HCT116 (cell line): ENCODE measurements at regions not wholly inside any gene's neighbourhood (a gene's known extent, or its start where the extent isn't known, plus 50 kb on each side); places are given as distances from the start of the nearest gene placed in this dataset.

Experiments
- ATAC-seq: fragments of 200-7000 bp; cut with Tn5 transposase; 2 replicates; pipeline ENCODE4 v1.9.1; 2020; ENCODE audit warnings: mild to moderate bottlenecking, moderate library complexity
- BruUV-seq: library from RNA; stranded (reverse); fragments of 400-500 nt; replicated peaks from 2 replicates; lab custom pipeline; 2021; lab: Mats Ljungman, UMichigan
- CTCF ChIA-PET: fragments of 300-600 bp; sonication (Branson Sonifier 250); formaldehyde crosslinking; loops from one replicate; lab custom pipeline; 2021; ENCODE audit warnings: antibody characterized with exemption; lab: Charles Lee
- POLR2A ChIA-PET: fragments of 300-600, 350-600 bp; sonication (Branson Sonifier 250); formaldehyde crosslinking; loops from one replicate; lab custom pipeline; 2021; ENCODE audit warnings: antibody characterized with exemption; lab: Charles Lee
- RAD21 ChIA-PET, 2 experiments: fragments of 300-600 bp; sonication (Branson Sonifier 250); formaldehyde crosslinking; loops; one replicate each; lab custom pipeline; 2023; ENCODE audit warnings: low total read pairs in 2 of 2; ENCODE audit not compliant: uncharacterized antibody in 2 of 2, unreplicated experiment in 2 of 2, low non-redundant PET in 1 of 2; lab: Charles Lee
- DNase-seq: peaks from one replicate; pipeline ENCODE4 v3.0.0-alpha.2; 2010; ENCODE audit warnings: low read depth, low spot score
- H2AFZ ChIP-seq: fragments of 200-600 bp; shearing (Covaris generic), sonication (generic); 2 replicates; pipeline ENCODE4 v1.6.1; 2017; ENCODE audit warnings: low read depth, mixed run types, mixed read lengths, antibody characterized with exemption, low read length; ENCODE audit not compliant: poor library complexity, severe bottlenecking
- H3K27ac ChIP-seq: 2 replicates; pipeline ENCODE4 v1.5.1; 2012; ENCODE audit warnings: low read depth, low read length
- H3K27me3 ChIP-seq: fragments of 200-600 bp; sonication (generic); 2 replicates; pipeline ENCODE4 v1.6.1; 2016; ENCODE audit warnings: mixed run types, low read length, mixed read lengths; ENCODE audit not compliant: insufficient read depth
- H3K36me3 ChIP-seq, 2 experiments: fragments of 200-500 bp in 1 of 2; fragments of 200-600 bp in 1 of 2; sonication (Bioruptor generic) in 1 of 2; sonication (generic) in 1 of 2; 2 replicates each; pipeline versions ENCODE4 v1.5.1 to v1.6.1; 2014 to 2016; ENCODE audit warnings: low read length in 2 of 2, inconsistent platforms in 1 of 2, mixed read lengths in 1 of 2, mixed run types in 1 of 2; ENCODE audit not compliant: insufficient read depth in 2 of 2, control insufficient read depth in 1 of 2
- H3K4me1 ChIP-seq, 2 experiments: fragments of 200-600 bp in 1 of 2; sonication (generic) in 1 of 2; 2 replicates each; pipeline versions ENCODE4 v1.5.1 to v1.6.1; 2012 to 2017; ENCODE audit warnings: low read length in 2 of 2, inconsistent platforms in 1 of 2, mild to moderate bottlenecking in 1 of 2, mixed read lengths in 1 of 2, mixed run types in 1 of 2, moderate library complexity in 1 of 2; ENCODE audit not compliant: insufficient read depth in 2 of 2, control insufficient read depth in 1 of 2
- H3K4me2 ChIP-seq: fragments of 200-600 bp; sonication (generic); 2 replicates; pipeline ENCODE4 v1.6.1; 2017; ENCODE audit warnings: mixed run types, low read length, mixed read lengths
- H3K4me3 ChIP-seq, 2 experiments: fragments of 200-600 bp in 1 of 2; sonication (generic) in 1 of 2; replicated peaks in 1 of 2; 2 replicates each; pipeline ENCODE4 v1.5.1; 2011 to 2016; ENCODE audit warnings: low read length in 2 of 2, control low read depth in 1 of 2, low read depth in 1 of 2, mild to moderate bottlenecking in 1 of 2, mixed read lengths in 1 of 2, mixed run types in 1 of 2
- H3K79me2 ChIP-seq: fragments of 200-600 bp; sonication (generic); 2 replicates; pipeline ENCODE4 v1.6.1; 2017; ENCODE audit warnings: mild to moderate bottlenecking, mixed run types, low read length, moderate library complexity, mixed read lengths; ENCODE audit not compliant: insufficient read depth
- H3K9ac ChIP-seq: fragments of 200-600 bp; sonication (generic); 2 replicates; pipeline ENCODE4 v1.6.1; 2016; ENCODE audit warnings: low read length, mixed read lengths
- H3K9me2 ChIP-seq: fragments of 200-600 bp; sonication (generic), shearing (Covaris generic); 2 replicates; pipeline ENCODE4 v1.6.1; 2017; ENCODE audit warnings: mixed run types, mild to moderate bottlenecking, moderate library complexity; ENCODE audit not compliant: insufficient read depth
- H3K9me3 ChIP-seq, 2 experiments: fragments of 200-500 bp in 1 of 2; fragments of 200-600 bp in 1 of 2; sonication (Bioruptor generic) in 1 of 2; sonication (generic) in 1 of 2; 2 replicates each; pipeline ENCODE4 v1.6.1; 2014 to 2017; ENCODE audit warnings: low read length in 2 of 2, mixed read lengths in 2 of 2, inconsistent platforms in 1 of 2, low read depth in 1 of 2, mild to moderate bottlenecking in 1 of 2, mixed run types in 1 of 2, moderate library complexity in 1 of 2; ENCODE audit not compliant: control insufficient read depth in 1 of 2, insufficient read depth in 1 of 2
- H4K20me1 ChIP-seq: fragments of 200-600 bp; sonication (generic), shearing (Covaris generic); 2 replicates; pipeline ENCODE4 v1.6.1; 2017; ENCODE audit warnings: mixed run types, mild to moderate bottlenecking, moderate library complexity; ENCODE audit not compliant: insufficient read depth
- CTCF ChIP-seq, 3 experiments: fragments of 200-600 bp in 1 of 3; sonication (generic) in 1 of 3; IDR thresholded peaks in 2 of 3; conservative IDR thresholded peaks in 1 of 3; 2 replicates each; pipeline ENCODE4 v1.5.1; 2012 to 2017; ENCODE audit warnings: low read depth in 2 of 3, low read length in 2 of 3, antibody characterized with exemption in 1 of 3, borderline replicate concordance in 1 of 3, control low read depth in 1 of 3, mild to moderate bottlenecking in 1 of 3, mixed read lengths in 1 of 3, mixed run types in 1 of 3, moderate library complexity in 1 of 3; ENCODE audit not compliant: insufficient read depth in 1 of 3
- RAD21 ChIP-seq: IDR thresholded peaks from 2 replicates; pipeline ENCODE4 v1.6.1; 2012; ENCODE audit warnings: low read depth, mild to moderate bottlenecking
- REST ChIP-seq: IDR thresholded peaks from 2 replicates; pipeline ENCODE4 v1.6.1; 2012; ENCODE audit warnings: low read depth
- ZBTB33 ChIP-seq: IDR thresholded peaks from 2 replicates; pipeline ENCODE4 v1.6.1; 2011; ENCODE audit warnings: mild to moderate bottlenecking, low read length, moderate library complexity; ENCODE audit not compliant: insufficient replicate concordance; ENCODE audit errors: extremely low read depth
- intact Hi-C: fragments of 100-400 bp; cut with micrococcal nuclease; formaldehyde crosslinking; loops from 2 replicates; pipeline ENCODE4 v1.10.0; 2022

- H3K27me3 ChIP-seq = no peaks in the 10 kb centered on the region
- no peak overlapping the region for H3K9ac ChIP-seq
- no peak overlapping the region for H2AFZ ChIP-seq
- no peak overlapping the region for H3K4me3 ChIP-seq
- H4K20me1 ChIP-seq = no peaks in the 10 kb centered on the region
- intact Hi-C loops = no loop called here
- DNase-seq = no peak
- no peaks in the 10 kb centered on the region for H3K9me3 ChIP-seq
- no TSS peak for BruUV-seq
- no peak for ATAC-seq
- H3K9me2 ChIP-seq = no peaks in the 10 kb centered on the region
- ChIA-PET RAD21 (no interaction called here), CTCF (no interaction called here), POLR2A (no interaction called here)
- H3K36me3 ChIP-seq = no peaks in the 10 kb centered on the region
- H3K4me1 ChIP-seq = no peaks in the 10 kb centered on the region
- H3K4me2 ChIP-seq = no peak overlapping the region
- TF ChIP-seq REST = no peak
- no peaks in the 10 kb centered on the region for H3K79me2 ChIP-seq
- no peak overlapping the region for H3K27ac ChIP-seq
These were observed 169.7 kb upstream of the RAB4A start for GRCh38 chr1:229101011-229101871.

GRCh38 chr1:229102741-229103391 is 168.0 kb upstream of the RAB4A start:
- ChIA-PET POLR2A (no interaction called here), CTCF (no interaction called here)
- Histone ChIP-seq H3K4me1 (no peaks in the 10 kb centered on the region), H3K9ac (no peak overlapping the region), H2AFZ (no peak overlapping the region), H3K27me3 (no peaks in the 10 kb centered on the region; the same call in 1 of the 2 replicates), H3K9me2 (no peaks in the 10 kb centered on the region), H3K4me2 (no peak overlapping the region), H4K20me1 (no peaks in the 10 kb centered on the region)
- intact Hi-C loops = no loop called here
- no TSS peak for BruUV-seq
- DNase-seq = no peak
- TF ChIP-seq CTCF (IDR thresholded peaks at IDR 0.05 in 2 of 3, conservative IDR thresholded peaks at IDR 0.05 in 1 of 3; ENCODE audit: borderline replicate concordance in 1 of 3, insufficient read depth in 1 of 3, low read depth in 2 of 3, low read length in 2 of 3) (peak in 2 of 3 experiments; percentile 5 to 28; a peak in 3 of 6 replicates), ZBTB33 (no peak), RAD21 (peak; percentile 44)
- TF ChIP-seq, all 23 proteins: peak for 2
- Histone ChIP-seq H3K27ac (no peak overlapping the region), H3K36me3 (no peaks in the 10 kb centered on the region), H3K4me3 (no peak overlapping the region), H3K79me2 (no peaks in the 10 kb centered on the region), H3K9me3 (no peaks in the 10 kb centered on the region)
- RAD21 ChIA-PET = no interaction called here
- ATAC-seq = no peak
